H9 (cell line): ENCODE measurements at regions not wholly inside any gene's neighbourhood (a gene's known extent, or its start where the extent isn't known, plus 50 kb on each side); places are given as distances from the start of the nearest gene placed in this dataset.

ENCODE experiments used
- DNase-seq: peaks from one replicate; pipeline ENCODE4 v3.0.0-alpha.2; 2017
- H2AFZ ChIP-seq: one replicate; pipeline ENCODE4 v1.6.1; 2013; ENCODE audit warnings: mild to moderate bottlenecking, low read length, control low read depth, moderate library complexity
- H2AK5ac ChIP-seq: 2 replicates; pipeline ENCODE4 v1.6.1; 2013; ENCODE audit warnings: low read length, control low read depth, mixed read lengths; ENCODE audit not compliant: insufficient read length
- H2BK120ac ChIP-seq: one replicate; pipeline ENCODE4 v1.6.1; 2013; ENCODE audit warnings: low read depth, mild to moderate bottlenecking, low read length, control low read depth, inconsistent platforms; ENCODE audit not compliant: poor library complexity, severe bottlenecking
- H2BK12ac ChIP-seq: 2 replicates; pipeline ENCODE4 v1.6.1; 2013; ENCODE audit warnings: low read length, control low read depth, mixed read lengths, low read depth; ENCODE audit not compliant: insufficient read length
- H2BK15ac ChIP-seq: 2 replicates; pipeline ENCODE4 v1.6.1; 2013; ENCODE audit warnings: low read depth, low read length, control low read depth
- H2BK20ac ChIP-seq: one replicate; pipeline ENCODE4 v1.6.1; 2013; ENCODE audit warnings: low read depth, mild to moderate bottlenecking, low read length, control low read depth, inconsistent platforms; ENCODE audit not compliant: poor library complexity, severe bottlenecking
- H2BK5ac ChIP-seq: 2 replicates; pipeline ENCODE4 v1.6.1; 2013; ENCODE audit warnings: low read length, control low read depth, mixed read lengths; ENCODE audit not compliant: insufficient read length
- H3K14ac ChIP-seq: 2 replicates; pipeline ENCODE4 v1.6.1; 2013; ENCODE audit warnings: low read length, control low read depth; ENCODE audit not compliant: insufficient read depth
- H3K18ac ChIP-seq: 2 replicates; pipeline ENCODE4 v1.6.1; 2013; ENCODE audit warnings: low read depth, mild to moderate bottlenecking, mixed read lengths, low read length, control low read depth; ENCODE audit not compliant: insufficient read length
- H3K23ac ChIP-seq: 2 replicates; pipeline ENCODE4 v1.6.1; 2013; ENCODE audit warnings: low read length, control low read depth, mixed read lengths, low read depth; ENCODE audit not compliant: insufficient read length
- H3K23me2 ChIP-seq: 2 replicates; pipeline ENCODE4 v1.6.1; 2013; ENCODE audit warnings: low read depth, mild to moderate bottlenecking, mixed read lengths, low read length, control low read depth; ENCODE audit not compliant: insufficient read length, poor library complexity, severe bottlenecking
- H3K27ac ChIP-seq: 2 replicates; pipeline ENCODE4 v1.5.1; 2013; ENCODE audit warnings: low read length, control low read depth, mixed read lengths, low read depth; ENCODE audit not compliant: insufficient read length
- H3K27me3 ChIP-seq: 2 replicates; pipeline ENCODE4 v1.6.1; 2013; ENCODE audit warnings: low read length, control low read depth, inconsistent platforms; ENCODE audit not compliant: insufficient read depth
- H3K4ac ChIP-seq: 2 replicates; pipeline ENCODE4 v1.6.1; 2013; ENCODE audit warnings: low read depth, mild to moderate bottlenecking, control low read depth, inconsistent platforms, low read length, moderate library complexity
- H3K4me1 ChIP-seq: 2 replicates; pipeline ENCODE4 v1.6.1; 2013; ENCODE audit warnings: low read length, control low read depth, inconsistent platforms; ENCODE audit not compliant: insufficient read depth
- H3K4me2 ChIP-seq: 2 replicates; pipeline ENCODE4 v1.6.1; 2013; ENCODE audit warnings: low read length, control low read depth, mixed read lengths; ENCODE audit not compliant: insufficient read length, insufficient read depth
- H3K56ac ChIP-seq: 2 replicates; pipeline ENCODE4 v1.6.1; 2013; ENCODE audit warnings: low read depth, mild to moderate bottlenecking, mixed read lengths, low read length, control low read depth; ENCODE audit not compliant: insufficient read length
- H3K79me1 ChIP-seq: 2 replicates; pipeline ENCODE4 v1.6.1; 2013; ENCODE audit warnings: low read depth, mild to moderate bottlenecking, moderate library complexity, low read length, control low read depth, inconsistent platforms; ENCODE audit not compliant: insufficient read depth, poor library complexity, severe bottlenecking
- H3K79me2 ChIP-seq: 2 replicates; pipeline ENCODE4 v1.6.1; 2013; ENCODE audit warnings: low read length, control low read depth, inconsistent platforms; ENCODE audit not compliant: insufficient read depth
- H3K9ac ChIP-seq: 2 replicates; pipeline ENCODE4 v1.6.1; 2013; ENCODE audit warnings: low read length, control low read depth, mixed read lengths; ENCODE audit not compliant: insufficient read length; ENCODE audit errors: extremely low read depth
- H3K9me3 ChIP-seq: one replicate; pipeline ENCODE4 v1.6.1; 2013; ENCODE audit warnings: low read depth, low read length, inconsistent platforms; ENCODE audit not compliant: control insufficient read depth
- H3T11ph ChIP-seq: one replicate; pipeline ENCODE4 v1.6.1; 2013; ENCODE audit warnings: mild to moderate bottlenecking, low read length, control low read depth, inconsistent platforms
- H4K20me1 ChIP-seq: one replicate; pipeline ENCODE4 v1.6.1; 2013; ENCODE audit not compliant: control insufficient read depth, insufficient read length, insufficient read depth
- H4K5ac ChIP-seq: 2 replicates; pipeline ENCODE4 v1.6.1; 2013; ENCODE audit warnings: low read depth, mild to moderate bottlenecking, mixed read lengths, low read length, control low read depth; ENCODE audit not compliant: insufficient read length
- H4K8ac ChIP-seq: replicated peaks from 2 replicates; pipeline ENCODE4 v1.6.1; 2013; ENCODE audit warnings: low read length, control low read depth, mixed read lengths, low read depth; ENCODE audit not compliant: insufficient read length
- H4K91ac ChIP-seq: 2 replicates; pipeline ENCODE4 v1.6.1; 2013; ENCODE audit warnings: low read depth, mild to moderate bottlenecking, moderate library complexity, mixed read lengths, low read length, control low read depth; ENCODE audit not compliant: insufficient read length
- H3K27ac Mint-ChIP-seq, 3 experiments: 2 replicates in 2 of 3; 3 replicates in 1 of 3; pipeline ENCODE4 v1.8.0; 2020 to 2021; ENCODE audit warnings: mixed read lengths in 3 of 3, mild to moderate bottlenecking in 1 of 3, moderate library complexity in 1 of 3
- H3K27me3 Mint-ChIP-seq: 2 replicates; pipeline ENCODE4 v1.8.0; 2021; ENCODE audit warnings: low read depth, mild to moderate bottlenecking, moderate library complexity, mixed read lengths
- H3K36me3 Mint-ChIP-seq, 3 experiments: 2 replicates in 2 of 3; 3 replicates in 1 of 3; pipeline ENCODE4 v1.8.0; 2020 to 2021; ENCODE audit warnings: low read depth in 3 of 3, mixed read lengths in 3 of 3; ENCODE audit not compliant: insufficient read depth in 1 of 3
- H3K4me1 Mint-ChIP-seq, 2 experiments: 2 replicates each; pipeline ENCODE4 v1.8.0; 2020; ENCODE audit warnings: mixed read lengths in 2 of 2
- H3K4me3 Mint-ChIP-seq, 2 experiments: 2 replicates in 1 of 2; 3 replicates in 1 of 2; pipeline ENCODE4 v1.8.0; 2020 to 2021; ENCODE audit warnings: mild to moderate bottlenecking in 2 of 2, mixed read lengths in 2 of 2, moderate library complexity in 1 of 2
- H3K9me3 Mint-ChIP-seq, 2 experiments: 2 replicates in 1 of 2; 3 replicates in 1 of 2; pipeline ENCODE4 v1.8.0; 2020; ENCODE audit warnings: mild to moderate bottlenecking in 2 of 2, mixed read lengths in 2 of 2, moderate library complexity in 1 of 2
- TF ChIP-seq, protein P1 (sequence below): fragments of 200-600 bp; sonication (generic); conservative IDR thresholded peaks from 3 replicates; pipeline ENCODE4 v1.8.0; 2021; ENCODE audit warnings: antibody characterized with exemption, mild to moderate bottlenecking

GRCh38 chr13:104683789-104684188 is 1617.6 kb upstream of the SLC10A2 start:
- H3K23me2 ChIP-seq, result no peaks in the 10 kb centered on the region
- Mint-ChIP-seq H3K27ac (no peak overlapping the region), H3K9me3 (no peaks in the 10 kb centered on the region), H3K4me3 (no peak overlapping the region), H3K36me3 (no peaks in the 10 kb centered on the region), H3K27me3 (no peaks in the 10 kb centered on the region), H3K4me1 (no peaks in the 10 kb centered on the region)
- no peak overlapping the region for H2AFZ ChIP-seq
- no peaks in the 10 kb centered on the region for H3K9me3 ChIP-seq
- no peak overlapping the region for H4K5ac ChIP-seq
- no peak overlapping the region for H3K56ac ChIP-seq
- H3K4ac ChIP-seq, result no peak overlapping the region
- no peak overlapping the region for H4K8ac ChIP-seq
- H3K14ac ChIP-seq, result no peak overlapping the region
- H4K20me1 ChIP-seq, result no peaks in the 10 kb centered on the region
- no peak overlapping the region for H3K18ac ChIP-seq
- TF ChIP-seq, protein P1, sequence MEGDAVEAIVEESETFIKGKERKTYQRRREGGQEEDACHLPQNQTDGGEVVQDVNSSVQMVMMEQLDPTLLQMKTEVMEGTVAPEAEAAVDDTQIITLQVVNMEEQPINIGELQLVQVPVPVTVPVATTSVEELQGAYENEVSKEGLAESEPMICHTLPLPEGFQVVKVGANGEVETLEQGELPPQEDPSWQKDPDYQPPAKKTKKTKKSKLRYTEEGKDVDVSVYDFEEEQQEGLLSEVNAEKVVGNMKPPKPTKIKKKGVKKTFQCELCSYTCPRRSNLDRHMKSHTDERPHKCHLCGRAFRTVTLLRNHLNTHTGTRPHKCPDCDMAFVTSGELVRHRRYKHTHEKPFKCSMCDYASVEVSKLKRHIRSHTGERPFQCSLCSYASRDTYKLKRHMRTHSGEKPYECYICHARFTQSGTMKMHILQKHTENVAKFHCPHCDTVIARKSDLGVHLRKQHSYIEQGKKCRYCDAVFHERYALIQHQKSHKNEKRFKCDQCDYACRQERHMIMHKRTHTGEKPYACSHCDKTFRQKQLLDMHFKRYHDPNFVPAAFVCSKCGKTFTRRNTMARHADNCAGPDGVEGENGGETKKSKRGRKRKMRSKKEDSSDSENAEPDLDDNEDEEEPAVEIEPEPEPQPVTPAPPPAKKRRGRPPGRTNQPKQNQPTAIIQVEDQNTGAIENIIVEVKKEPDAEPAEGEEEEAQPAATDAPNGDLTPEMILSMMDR, result no peak
- H2AK5ac ChIP-seq, result no peak overlapping the region
- no peak overlapping the region for H2BK15ac ChIP-seq
- H3K79me2 ChIP-seq, result no peaks in the 10 kb centered on the region
- H3K27me3 ChIP-seq, result no peaks in the 10 kb centered on the region
- no peak overlapping the region for H3K23ac ChIP-seq
- DNase-seq, result no peak
- no peak overlapping the region for H2BK12ac ChIP-seq
- H3T11ph ChIP-seq, result no peak overlapping the region
- no peak overlapping the region for H2BK5ac ChIP-seq
- no peak overlapping the region for H3K4me2 ChIP-seq
- no peak overlapping the region for H3K9ac ChIP-seq
- no peaks in the 10 kb centered on the region for H3K4me1 ChIP-seq
- H4K91ac ChIP-seq, result no peak overlapping the region
- no peaks in the 10 kb centered on the region for H3K79me1 ChIP-seq
- H2BK20ac ChIP-seq, result no peak overlapping the region
- H3K27ac ChIP-seq, result no peak overlapping the region
- H2BK120ac ChIP-seq, result no peak overlapping the region
